HG03280 (cell line): ENCODE measurements at regions not wholly inside any gene's neighbourhood (a gene's known extent, or its start where the extent isn't known, plus 50 kb on each side); places are given as distances from the start of the nearest gene placed in this dataset.
"Not testable (repeated sequence)": the region's sequence is repeated elsewhere in the genome, so short reads cannot be mapped to it uniquely, and the experiment has no call there.

Experiments used
- ATAC-seq: cut with Tn5 transposase; IDR thresholded peaks from one replicate; pipeline ENCODE4 v1.9.1; 2021; ENCODE audit warnings: mild to moderate bottlenecking, moderate library complexity; ENCODE audit not compliant: unreplicated experiment

DNA sequence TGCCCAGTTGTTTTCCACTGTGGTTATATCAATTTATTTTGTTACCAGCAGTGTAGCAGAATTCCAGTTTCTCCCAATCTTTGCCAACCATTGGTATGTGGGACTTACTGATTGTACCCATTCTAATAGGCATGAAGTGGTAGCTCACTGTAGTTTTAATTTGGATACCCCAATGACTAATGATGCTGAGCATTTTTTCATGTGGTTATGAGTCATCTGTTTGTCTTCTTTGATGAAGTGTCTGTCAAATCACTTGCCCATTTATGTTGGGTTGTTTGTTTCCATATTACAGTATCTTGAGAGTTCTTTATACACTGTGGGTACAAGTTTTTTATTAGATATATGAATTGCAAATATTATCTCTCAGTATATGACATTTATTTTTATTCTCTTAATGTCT is 644.3 kb downstream of the NR2F2 start:
- no peak for ATAC-seq

GRCh38 chr15:96977886-96978285 is 647.4 kb downstream of the NR2F2 start:
- ATAC-seq = no peak

DNA sequence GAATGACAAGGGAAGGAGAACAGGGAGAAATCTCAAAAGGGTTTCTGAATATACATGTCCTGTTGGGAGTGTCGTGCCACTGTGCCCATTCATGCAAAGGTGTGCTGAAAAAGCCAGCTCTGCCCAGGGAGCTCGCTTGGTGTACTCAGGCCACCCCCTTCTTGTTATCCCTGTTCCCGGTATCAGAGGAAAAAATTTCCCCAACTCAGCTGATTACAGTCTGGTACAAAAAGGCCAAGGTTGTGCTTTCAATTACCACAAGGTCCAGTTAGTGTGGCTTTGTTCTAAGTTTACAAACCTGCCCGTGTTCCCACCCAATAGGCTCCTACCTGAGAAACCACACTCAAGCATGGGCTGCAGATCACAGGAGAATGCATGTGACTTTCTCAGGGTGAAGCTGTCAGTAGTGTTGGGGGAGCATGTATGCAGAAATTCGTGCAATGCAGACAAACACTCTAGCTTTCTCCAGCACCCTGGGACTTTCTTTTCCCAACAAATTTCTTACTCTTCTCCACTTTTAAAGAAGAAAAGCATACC is 648.5 kb downstream of the NR2F2 start:
- no peak for ATAC-seq

- ATAC-seq = not testable (repeated sequence)
Measured at GRCh38 chr15:96984121-96984671, 653.7 kb downstream of the NR2F2 start.

GRCh38 chr15:96992817-96993216 is 662.3 kb downstream of the NR2F2 start:
- ATAC-seq = no peak

- no peak for ATAC-seq
Measured at GRCh38 chr15:96997538-96997937, 667.0 kb downstream of the NR2F2 start.

DNA sequence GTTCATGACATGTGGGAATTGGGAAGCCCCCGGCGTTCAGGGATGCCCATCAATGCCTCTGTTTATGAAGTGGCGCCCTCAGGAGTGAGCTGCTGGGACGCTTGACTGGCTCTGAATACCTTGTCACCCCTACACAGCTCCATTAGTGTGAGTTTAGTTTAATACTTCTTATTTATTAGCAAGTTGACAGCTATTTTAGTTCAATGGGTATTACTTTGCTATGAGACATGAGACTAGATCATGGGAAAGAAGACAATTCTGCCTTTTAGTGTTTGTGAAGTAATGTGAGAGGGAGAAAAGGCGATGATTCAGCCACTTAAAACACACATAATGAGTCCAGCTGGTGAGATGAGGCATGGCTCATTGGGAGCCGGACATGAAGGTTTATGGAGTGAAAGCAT is 678.5 kb downstream of the NR2F2 start:
- no peak for ATAC-seq

- no peak for ATAC-seq
Measured at GRCh38 chr15:97012986-97013385, 682.5 kb downstream of the NR2F2 start.

DNA sequence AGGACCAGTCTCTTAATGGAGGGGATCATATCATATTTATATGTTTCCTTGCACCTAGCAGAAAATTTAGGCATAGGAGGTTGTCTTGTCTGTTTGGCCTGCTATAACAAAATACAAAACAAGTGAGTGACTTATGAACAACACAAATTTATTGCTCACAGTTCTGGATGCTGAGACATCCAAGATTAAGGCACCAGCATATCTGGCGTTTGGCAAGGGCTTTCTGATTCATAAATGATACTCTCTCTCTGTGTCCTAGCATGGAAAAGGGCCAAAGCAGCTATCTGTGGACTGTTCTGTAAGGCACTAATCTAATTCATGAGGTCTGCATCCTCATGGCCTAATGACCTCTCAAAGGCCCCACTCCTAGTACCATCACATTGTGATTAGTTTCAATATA is 683.0 kb downstream of the NR2F2 start:
- no peak for ATAC-seq

DNA sequence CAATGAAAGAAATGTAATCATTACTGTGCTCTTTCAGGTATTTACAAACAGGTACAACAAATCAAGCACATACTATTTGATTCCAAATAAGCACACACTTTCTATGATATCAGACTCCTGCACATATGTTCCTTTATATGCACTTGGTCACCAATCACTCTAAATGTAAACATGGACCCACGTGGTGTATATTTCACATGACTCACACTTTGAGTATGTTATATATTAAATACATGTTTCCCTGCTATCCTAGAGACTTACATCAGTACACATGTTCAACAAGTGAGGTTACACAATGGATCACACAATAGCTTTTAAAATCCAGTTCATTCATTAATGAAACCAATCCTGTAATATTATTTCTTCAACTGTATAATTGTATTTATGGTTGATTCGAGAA is 683.5 kb downstream of the NR2F2 start:
- ATAC-seq = no peak

- no peak for ATAC-seq
Measured at GRCh38 chr15:97023488-97023844, 693.0 kb downstream of the NR2F2 start.

- ATAC-seq = no peak
Measured at GRCh38 chr15:97026781-97027180, 696.3 kb downstream of the NR2F2 start.

DNA sequence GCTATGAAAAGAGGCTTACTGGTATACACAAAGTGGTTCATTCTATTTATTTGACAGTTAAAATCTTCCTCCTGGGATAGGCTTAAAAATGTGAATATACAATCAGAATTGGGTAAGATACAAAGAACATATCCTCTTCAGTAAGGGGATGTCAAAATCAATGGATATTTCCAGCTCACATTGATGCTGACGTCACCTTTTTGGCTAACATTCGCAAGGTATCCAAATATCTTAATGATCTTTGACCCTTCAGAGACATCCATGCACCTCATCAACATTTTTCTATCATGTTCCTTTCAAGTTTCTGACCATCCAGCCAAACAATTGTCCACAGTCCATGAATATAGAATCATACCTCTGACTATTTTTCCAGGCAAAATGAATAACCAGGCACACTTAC is 697.3 kb downstream of the NR2F2 start:
- ATAC-seq = no peak

- no peak for ATAC-seq
Measured at GRCh38 chr15:97030251-97030650, 699.8 kb downstream of the NR2F2 start.

DNA sequence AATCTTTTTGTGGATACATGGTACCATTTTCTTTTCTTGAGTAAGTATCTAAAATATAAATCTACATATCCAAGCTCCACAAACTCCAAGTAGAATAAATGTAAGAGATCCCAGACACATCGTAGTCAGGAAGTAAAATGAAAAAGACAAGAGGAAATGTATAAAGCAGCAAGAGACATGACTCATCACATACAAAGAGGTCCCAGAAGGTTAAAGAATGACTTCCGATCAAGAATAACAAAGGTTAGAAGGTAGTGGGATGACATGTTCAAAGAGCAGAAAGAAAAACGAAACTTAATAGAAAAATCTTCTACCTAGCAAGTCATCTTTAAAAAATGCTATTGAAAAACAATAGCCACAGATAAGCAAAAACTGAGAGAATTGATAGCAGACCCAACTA is 705.8 kb downstream of the NR2F2 start:
- no peak for ATAC-seq

DNA sequence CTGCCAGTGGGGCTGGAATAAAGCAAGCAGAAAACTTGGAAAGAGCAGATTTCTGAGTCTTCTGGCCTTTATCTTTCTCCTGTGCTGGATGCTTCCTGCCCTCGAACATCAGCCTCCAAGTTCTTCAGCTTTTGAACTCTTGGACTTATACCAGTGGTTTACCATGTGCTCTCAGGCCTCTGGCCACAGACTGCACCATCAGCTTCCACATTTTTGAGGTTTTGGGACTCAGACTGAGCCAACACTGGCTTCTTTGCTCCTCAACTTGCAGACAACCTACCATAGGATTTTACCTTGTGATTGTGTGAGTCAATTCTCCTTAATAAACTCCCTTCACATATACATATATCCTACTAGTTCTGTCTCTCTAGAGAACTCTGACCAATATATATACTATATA is 706.6 kb downstream of the NR2F2 start:
- ATAC-seq = no peak

- no peak for ATAC-seq
Measured at GRCh38 chr15:97045666-97046421, 715.3 kb downstream of the NR2F2 start.

- ATAC-seq = no peak
Measured at GRCh38 chr15:97052513-97052912, 722.0 kb downstream of the NR2F2 start.

GRCh38 chr15:97053635-97054034 is 723.1 kb downstream of the NR2F2 start:
- ATAC-seq = no peak

DNA sequence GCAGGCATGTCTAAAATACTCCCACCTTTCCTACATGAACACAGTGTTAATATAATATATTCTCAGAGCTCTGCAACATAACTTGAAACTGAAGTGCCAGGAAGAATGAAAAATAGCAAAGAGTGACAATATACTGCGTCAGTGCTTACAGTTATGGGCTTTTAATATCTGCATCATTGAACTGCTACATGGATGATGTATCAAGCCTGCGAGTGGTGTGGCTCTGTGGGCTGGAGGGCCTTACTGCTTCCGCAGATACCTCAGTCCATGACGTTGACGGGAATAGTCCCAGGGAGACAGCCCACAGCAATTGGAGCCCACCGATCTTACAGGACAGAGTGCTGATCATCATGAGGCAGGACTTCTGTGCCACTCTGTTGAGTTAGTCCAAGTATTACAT is 727.0 kb downstream of the NR2F2 start:
- no peak for ATAC-seq

GRCh38 chr15:97059281-97059680 is 728.8 kb downstream of the NR2F2 start:
- no peak for ATAC-seq

GRCh38 chr15:97061392-97061791 is 730.9 kb downstream of the NR2F2 start:
- no peak for ATAC-seq

- no peak for ATAC-seq
Measured at GRCh38 chr15:97071668-97072067, 741.2 kb downstream of the NR2F2 start.
